ENCODE measurements at regions not wholly inside any gene's neighbourhood (a gene's known extent, or its start where the extent isn't known, plus 50 kb on each side); places are given as distances from the start of the nearest gene placed in this dataset.

DNA sequence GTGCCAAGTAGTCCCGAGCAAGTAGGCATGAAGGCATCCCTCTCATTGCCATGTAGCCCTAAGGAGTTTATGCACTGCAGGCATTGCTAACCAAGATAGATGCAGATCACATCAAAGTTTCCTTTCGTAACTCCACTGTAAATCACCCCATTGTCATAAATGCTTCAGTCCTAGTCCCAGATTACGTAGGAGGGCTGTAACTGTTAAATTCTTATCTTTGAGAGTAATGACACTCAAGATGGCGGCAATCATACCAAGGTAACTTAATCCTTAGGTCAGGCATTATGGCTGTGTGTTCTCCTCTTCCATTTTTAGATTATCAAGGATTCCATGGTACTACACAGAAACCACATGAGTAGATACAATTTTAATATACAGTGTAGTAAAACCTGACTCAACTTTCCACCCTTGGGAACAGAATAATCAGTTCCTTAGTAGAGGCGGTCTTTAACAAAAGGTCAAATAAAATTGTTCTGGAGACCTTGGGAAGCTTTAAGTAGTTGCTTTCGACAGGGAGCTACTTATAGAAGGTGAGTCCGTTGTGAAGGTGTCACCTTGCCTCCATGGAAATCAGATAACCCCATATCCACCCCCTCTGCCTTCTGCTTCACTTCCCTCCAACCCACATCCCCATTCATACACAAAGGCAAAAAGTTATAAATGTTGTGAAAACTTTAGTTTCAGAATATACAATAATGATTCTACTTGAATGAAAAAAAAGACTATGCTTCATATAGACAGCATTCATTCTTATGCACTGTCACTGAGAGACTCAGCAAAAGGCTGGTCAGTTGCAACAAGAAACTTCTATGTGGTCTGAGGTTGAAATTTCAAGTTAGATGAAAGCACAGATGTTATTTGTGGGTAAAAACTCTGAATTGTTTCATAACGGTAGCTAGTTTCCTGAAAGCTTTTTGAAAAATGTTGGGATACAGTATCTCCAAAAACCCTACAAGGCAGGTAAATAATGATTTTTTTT is 64.8 kb upstream of the GALNT5 start:
- intact Hi-C loops (cut with DNase I, micrococcal nuclease), result loop anchor here in 1 of 2 donors (10.0 kb wide), 2 partner anchors 298 to 1818 kb away; no protein-coding TSS in a partner anchor
- no peak for DNase-seq
- Histone ChIP-seq H3K36me3 (ENCODE audit: low read depth) (no peaks in the 10 kb centered on the region), H3K4me1 (ENCODE audit: low read depth) (no peaks in the 10 kb centered on the region), H3K9me3 (no peaks in the 10 kb centered on the region), H3K4me3 (no peak overlapping the region)
- ATAC-seq, result no peak
- TF ChIP-seq, protein P1, sequence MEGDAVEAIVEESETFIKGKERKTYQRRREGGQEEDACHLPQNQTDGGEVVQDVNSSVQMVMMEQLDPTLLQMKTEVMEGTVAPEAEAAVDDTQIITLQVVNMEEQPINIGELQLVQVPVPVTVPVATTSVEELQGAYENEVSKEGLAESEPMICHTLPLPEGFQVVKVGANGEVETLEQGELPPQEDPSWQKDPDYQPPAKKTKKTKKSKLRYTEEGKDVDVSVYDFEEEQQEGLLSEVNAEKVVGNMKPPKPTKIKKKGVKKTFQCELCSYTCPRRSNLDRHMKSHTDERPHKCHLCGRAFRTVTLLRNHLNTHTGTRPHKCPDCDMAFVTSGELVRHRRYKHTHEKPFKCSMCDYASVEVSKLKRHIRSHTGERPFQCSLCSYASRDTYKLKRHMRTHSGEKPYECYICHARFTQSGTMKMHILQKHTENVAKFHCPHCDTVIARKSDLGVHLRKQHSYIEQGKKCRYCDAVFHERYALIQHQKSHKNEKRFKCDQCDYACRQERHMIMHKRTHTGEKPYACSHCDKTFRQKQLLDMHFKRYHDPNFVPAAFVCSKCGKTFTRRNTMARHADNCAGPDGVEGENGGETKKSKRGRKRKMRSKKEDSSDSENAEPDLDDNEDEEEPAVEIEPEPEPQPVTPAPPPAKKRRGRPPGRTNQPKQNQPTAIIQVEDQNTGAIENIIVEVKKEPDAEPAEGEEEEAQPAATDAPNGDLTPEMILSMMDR (IDR thresholded peaks at IDR 0.05), result no peak

DNA sequence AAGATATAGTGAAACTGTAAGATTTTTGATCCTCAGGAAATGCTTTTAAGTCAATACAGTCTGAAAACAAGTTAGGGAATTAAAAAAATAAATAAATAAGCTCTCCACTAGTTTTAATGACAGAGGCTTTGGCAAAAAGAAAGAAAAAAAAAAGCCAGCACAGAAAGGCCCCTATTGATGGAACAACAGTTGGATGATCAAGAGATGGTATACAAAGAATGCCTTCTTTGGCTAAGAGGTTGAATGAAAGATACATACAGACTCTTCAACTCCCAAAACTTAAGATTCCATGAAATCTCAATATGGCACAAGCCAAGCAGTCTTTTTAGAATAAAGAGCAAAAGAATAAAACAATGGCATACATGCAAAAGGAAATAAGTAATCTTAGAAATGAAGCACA is 64.0 kb upstream of the GALNT5 start:
- no peaks in the 10 kb centered on the region for H3K4me1 ChIP-seq (ENCODE audit: low read depth)
- no peak overlapping the region for H3K4me3 ChIP-seq
- intact Hi-C loops (cut with DNase I, micrococcal nuclease), result loop anchor here in 1 of 2 donors (10.0 kb wide), 2 partner anchors 299 to 1819 kb away; no protein-coding TSS in a partner anchor
- TF ChIP-seq, protein P1 (IDR thresholded peaks at IDR 0.05), result no peak
- ATAC-seq (no peak), DNase-seq (no peak)
- H3K9me3 ChIP-seq, result no peaks in the 10 kb centered on the region
- no peaks in the 10 kb centered on the region for H3K36me3 ChIP-seq (ENCODE audit: low read depth)

DNA sequence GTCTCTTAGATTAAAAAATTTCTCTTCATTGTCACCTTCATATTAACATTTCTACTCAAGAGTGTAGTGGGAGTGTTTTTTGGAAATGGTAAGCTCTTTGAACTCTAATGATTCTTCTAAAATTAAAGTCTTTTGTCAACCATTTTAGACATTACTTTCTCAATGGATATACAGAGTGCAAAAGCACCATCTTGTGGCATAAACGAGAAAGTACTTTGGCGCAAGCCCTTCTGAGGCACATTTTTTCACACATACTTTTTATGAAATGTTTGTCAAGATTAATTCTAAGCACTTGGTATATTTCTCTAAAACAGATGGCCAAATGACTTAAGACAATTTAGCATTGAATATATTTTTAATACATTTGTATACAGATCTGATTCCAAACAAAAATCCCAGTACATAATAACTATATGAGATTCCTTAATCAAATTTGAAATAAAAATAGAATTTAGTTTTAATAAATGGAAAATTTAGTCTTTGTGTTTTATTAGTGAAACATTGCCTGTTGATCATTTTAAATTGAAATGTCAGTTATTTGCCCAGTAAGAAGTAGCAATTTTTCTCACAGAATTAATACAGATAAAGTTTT is 63.3 kb upstream of the GALNT5 start:
- TF ChIP-seq, protein P1 (IDR thresholded peaks at IDR 0.05), result peak; percentile 27

DNA sequence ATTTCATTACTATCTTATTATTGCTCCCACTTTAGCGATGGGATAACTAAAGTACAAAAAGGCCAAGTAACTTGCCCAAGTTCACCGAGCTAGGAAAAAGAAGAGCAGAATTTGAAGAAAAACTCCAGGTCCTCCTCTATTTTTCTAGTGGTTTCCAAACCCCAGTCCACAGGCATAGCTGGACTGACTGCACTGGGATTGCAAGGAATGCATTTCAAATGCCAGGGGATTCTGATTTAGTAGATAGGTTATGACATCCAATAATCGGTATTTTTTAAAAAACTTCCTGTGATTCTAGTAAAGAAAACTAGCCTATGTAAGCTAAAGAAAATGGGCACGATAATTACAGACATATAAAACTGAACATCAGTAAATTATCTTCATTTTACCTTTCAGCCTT is 62.7 kb upstream of the GALNT5 start:
- no peaks in the 10 kb centered on the region for H3K9me3 ChIP-seq
- no peaks in the 10 kb centered on the region for H3K4me1 ChIP-seq (ENCODE audit: low read depth)
- no peak for DNase-seq
- no peaks in the 10 kb centered on the region for H3K36me3 ChIP-seq (ENCODE audit: low read depth)
- TF ChIP-seq, protein P1 (IDR thresholded peaks at IDR 0.05), result no peak
- intact Hi-C loops (cut with DNase I, micrococcal nuclease), result loop anchor here in 1 of 2 donors (10.0 kb wide), 2 partner anchors 300 to 1820 kb away; no protein-coding TSS in a partner anchor
- ATAC-seq, result no peak
- no peak overlapping the region for H3K4me3 ChIP-seq

More for the DNA sequence above, 63.3 kb upstream of the GALNT5 start:
- Histone ChIP-seq H3K36me3 (ENCODE audit: low read depth) (no peaks in the 10 kb centered on the region), H3K4me1 (ENCODE audit: low read depth) (no peaks in the 10 kb centered on the region), H3K9me3 (no peaks in the 10 kb centered on the region), H3K4me3 (no peak overlapping the region)
- DNase-seq, result peak in 1 of 3 donors; percentile 49
- intact Hi-C loops (cut with DNase I, micrococcal nuclease), result loop anchor here in 1 of 2 donors (10.0 kb wide), 2 partner anchors 299 to 1819 kb away; no protein-coding TSS in a partner anchor
- ATAC-seq, result peak; percentile 68

DNA sequence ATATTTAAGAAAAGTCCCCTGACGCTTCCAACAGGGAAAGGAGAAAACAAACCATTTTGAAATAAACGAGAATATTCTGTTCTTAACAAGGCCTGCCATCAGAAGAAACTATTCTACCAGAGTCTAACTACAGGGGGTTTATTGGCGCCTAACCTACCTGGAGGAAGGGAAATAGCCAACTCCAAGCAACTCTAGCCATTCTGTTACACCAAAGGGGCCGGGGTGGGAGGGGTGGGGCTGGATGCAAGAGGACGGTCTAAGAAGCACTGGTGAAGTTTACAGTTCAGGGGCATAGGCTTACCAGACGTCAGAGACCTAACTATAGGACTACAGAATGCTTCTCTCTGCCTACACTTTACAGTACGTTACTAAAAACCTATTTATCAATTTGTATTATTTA is 60.5 kb upstream of the GALNT5 start:
- no peak for ATAC-seq
- H3K4me3 ChIP-seq, result no peak overlapping the region

More for the DNA sequence above, 60.5 kb upstream of the GALNT5 start:
- DNase-seq, result no peak
- Histone ChIP-seq H3K36me3 (ENCODE audit: low read depth) (no peaks in the 10 kb centered on the region), H3K9me3 (no peaks in the 10 kb centered on the region), H3K4me1 (ENCODE audit: low read depth) (no peaks in the 10 kb centered on the region)
- TF ChIP-seq, protein P1 (IDR thresholded peaks at IDR 0.05), result no peak
- intact Hi-C loops (cut with DNase I, micrococcal nuclease), result loop anchor here in 1 of 2 donors (10.0 kb wide), 2 partner anchors 302 to 1822 kb away; no protein-coding TSS in a partner anchor
